WERI-Rb-1 (cell line): ENCODE measurements at regions not wholly inside any gene's neighbourhood (a gene's known extent, or its start where the extent isn't known, plus 50 kb on each side); places are given as distances from the start of the nearest gene placed in this dataset.
"Not testable (repeated sequence)": the region's sequence is repeated elsewhere in the genome, so short reads cannot be mapped to it uniquely, and the experiment has no call there.

Source experiments
- DNase-seq: peaks from one replicate; pipeline ENCODE4 v3.0.0-alpha.2; 2020
- H3K27ac ChIP-seq: fragments of 250-450 bp; sonication (Bioruptor Pico); 2 replicates; pipeline ENCODE4 v1.5.1; 2020; ENCODE audit warnings: mild to moderate bottlenecking, moderate library complexity
- H3K27me3 ChIP-seq: fragments of 250-450 bp; sonication (Bioruptor Pico); 2 replicates; pipeline ENCODE4 v1.5.1; 2021; ENCODE audit warnings: mild to moderate bottlenecking, low read depth, moderate library complexity; ENCODE audit not compliant: insufficient read depth, severe bottlenecking
- H3K36me3 ChIP-seq: fragments of 250-450 bp; sonication (Bioruptor Pico); 2 replicates; pipeline ENCODE4 v1.5.1; 2020; ENCODE audit warnings: mild to moderate bottlenecking, moderate library complexity
- H3K4me3 ChIP-seq: 2 replicates; pipeline ENCODE4 v1.5.1; 2011; ENCODE audit warnings: low read depth, mild to moderate bottlenecking, control low read depth, low read length
- H3K9me3 ChIP-seq: fragments of 250-450 bp; sonication (Bioruptor Pico); 2 replicates; pipeline ENCODE4 v1.5.1; 2021; ENCODE audit warnings: mild to moderate bottlenecking, moderate library complexity; ENCODE audit not compliant: severe bottlenecking
- CTCF ChIP-seq: IDR thresholded peaks from 2 replicates; pipeline ENCODE4 v1.5.1; 2011; ENCODE audit warnings: low read depth, mild to moderate bottlenecking, control low read depth, inconsistent platforms, low read length

- TF ChIP-seq CTCF, result no peak
- DNase-seq, result no peak
- Histone ChIP-seq H3K4me3 (no peak overlapping the region), H3K27ac (no peak overlapping the region), H3K27me3 (peaks cover 28% of the 10 kb centered on the region), H3K9me3 (no peaks in the 10 kb centered on the region), H3K36me3 (no peaks in the 10 kb centered on the region)
Measured at GRCh38 chr5:148880197-148880596, 53.8 kb downstream of the ADRB2 start.

- Histone ChIP-seq H3K9me3 (no peaks in the 10 kb centered on the region), H3K27me3 (peaks cover 23% of the 10 kb centered on the region), H3K4me3 (no peak overlapping the region), H3K36me3 (no peaks in the 10 kb centered on the region), H3K27ac (no peak overlapping the region)
- no peak for DNase-seq
- no peak for TF ChIP-seq CTCF
Measured at GRCh38 chr5:148880696-148881095, 54.3 kb downstream of the ADRB2 start.

- Histone ChIP-seq H3K27me3 (peaks cover 19% of the 10 kb centered on the region), H3K9me3 (no peaks in the 10 kb centered on the region), H3K27ac (no peak overlapping the region), H3K36me3 (no peaks in the 10 kb centered on the region), H3K4me3 (no peak overlapping the region)
- TF ChIP-seq CTCF, result no peak
- DNase-seq, result no peak
Measured at GRCh38 chr5:148882332-148882731, 55.9 kb downstream of the ADRB2 start.

- no peak for TF ChIP-seq CTCF
- no peaks in the 10 kb centered on the region for H3K9me3 ChIP-seq
- no peak overlapping the region for H3K27ac ChIP-seq
- no peak overlapping the region for H3K4me3 ChIP-seq
- H3K36me3 ChIP-seq, result no peaks in the 10 kb centered on the region
- peaks cover 18% of the 10 kb centered on the region for H3K27me3 ChIP-seq
- no peak for DNase-seq
Measured at GRCh38 chr5:148884339-148885020, 58.1 kb downstream of the ADRB2 start.

DNA sequence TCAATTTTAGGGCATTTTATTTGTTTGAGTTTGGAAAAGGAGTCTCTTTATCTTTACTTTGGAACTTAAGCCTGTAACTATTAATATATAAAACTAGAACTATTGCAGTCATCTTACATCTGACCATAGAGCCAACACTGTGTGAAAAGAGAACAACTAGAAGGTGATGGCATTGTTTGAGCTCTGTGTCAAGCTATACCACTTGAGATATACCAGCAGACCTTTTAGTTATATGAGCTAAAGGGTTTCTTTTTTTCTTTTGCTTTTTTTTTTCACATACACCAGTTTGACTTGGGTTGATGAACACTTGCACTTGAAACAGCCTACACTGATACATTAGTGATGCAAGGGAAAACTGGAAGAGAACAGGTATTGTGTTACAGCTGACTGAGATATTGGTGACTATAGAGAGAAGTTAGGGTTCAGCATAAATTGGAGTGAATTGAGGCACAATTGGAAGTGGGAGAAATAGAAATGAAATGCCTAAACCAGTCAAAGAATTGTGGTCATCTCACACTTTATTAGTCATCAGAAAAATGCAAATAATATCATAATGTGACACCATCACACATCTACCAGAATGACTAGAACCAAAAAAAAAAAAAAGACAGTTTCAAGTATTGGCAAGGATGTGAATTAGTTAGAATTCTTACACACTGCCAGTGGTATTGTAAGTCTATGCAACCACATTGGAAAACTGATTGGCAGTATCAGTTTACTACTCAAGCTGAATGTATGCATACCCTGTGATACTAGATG is 60.9 kb downstream of the ADRB2 start:
- H3K9me3 ChIP-seq, result peaks cover 2% of the 10 kb centered on the region
- TF ChIP-seq CTCF, result no peak
- H3K27ac ChIP-seq, result no peak overlapping the region
- H3K4me3 ChIP-seq, result no peak overlapping the region
- H3K27me3 ChIP-seq, result peaks cover 9% of the 10 kb centered on the region
- H3K36me3 ChIP-seq, result no peaks in the 10 kb centered on the region
- DNase-seq, result no peak

DNA sequence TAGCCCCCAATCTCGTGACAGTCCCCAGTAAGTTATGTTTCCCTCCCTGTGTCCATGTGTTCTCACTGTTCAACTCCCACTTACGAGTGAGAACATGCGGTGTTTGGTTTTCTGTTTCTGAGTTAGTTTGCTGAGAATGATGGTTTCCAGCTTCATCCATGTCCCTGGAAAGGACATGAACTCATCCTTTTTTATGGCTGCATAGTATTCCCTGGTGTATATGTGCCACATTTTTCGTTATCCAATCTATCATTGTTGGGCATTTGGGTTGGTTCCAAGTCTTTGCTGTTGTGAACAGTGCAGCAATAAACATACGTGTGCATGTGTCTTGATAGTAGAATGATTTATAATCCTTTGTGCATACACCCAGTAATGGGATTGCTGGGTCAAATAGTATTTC is 63.5 kb downstream of the ADRB2 start:
- not testable (repeated sequence) for H3K27ac ChIP-seq, H3K27me3 ChIP-seq, H3K9me3 ChIP-seq, H3K36me3 ChIP-seq, DNase-seq, H3K4me3 ChIP-seq

- not testable (repeated sequence) for H3K9me3 ChIP-seq, H3K4me3 ChIP-seq, H3K27ac ChIP-seq, DNase-seq, H3K36me3 ChIP-seq
- peaks cover 16% of the 10 kb centered on the region for H3K27me3 ChIP-seq
Measured at GRCh38 chr5:148895441-148895840, 69.0 kb downstream of the ADRB2 start.
